IMR-90 (cell line): ENCODE measurements at regions not wholly inside any gene's neighbourhood (a gene's known extent, or its start where the extent isn't known, plus 50 kb on each side); places are given as distances from the start of the nearest gene placed in this dataset.
A peak's percentile ranks its signal among the peaks of the same experiment; 100 is the strongest.

Experiments
- ATAC-seq: fragments of 200-7000 bp; cut with Tn5 transposase; 2 replicates; pipeline ENCODE4 v1.9.1; 2020; ENCODE audit warnings: low read depth, mild to moderate bottlenecking, moderate library complexity
- BruUV-seq: library from RNA; stranded (reverse); fragments of 400-500 nt; replicated peaks from 2 replicates; lab custom pipeline; 2021; lab: Mats Ljungman, UMichigan
- CTCF ChIA-PET: fragments of 300-600 bp; formaldehyde crosslinking; extraction: SDS; loops from one replicate; lab custom pipeline; 2021; ENCODE audit warnings: antibody characterized with exemption; lab: Yijun Ruan, JAX
- POLR2A ChIA-PET: fragments of 300-600 bp; sonication (Branson Sonifier 250); formaldehyde crosslinking; loops from one replicate; lab custom pipeline; 2022; ENCODE audit warnings: antibody characterized with exemption; ENCODE audit not compliant: unreplicated experiment; lab: Charles Lee
- DNase-seq: peaks from one replicate; pipeline ENCODE4 v3.0.0; 2013
- H2AFZ ChIP-seq: replicated peaks from 2 replicates; pipeline ENCODE3; 2013; ENCODE audit warnings: low read length, mild to moderate bottlenecking; ENCODE audit not compliant: poor library complexity
- H2AK5ac ChIP-seq: 2 replicates; pipeline ENCODE4 v1.6.1; 2013; ENCODE audit warnings: low read depth, low read length, inconsistent platforms
- H2AK9ac ChIP-seq: replicated peaks from 2 replicates; pipeline ENCODE3; 2013; ENCODE audit warnings: mild to moderate bottlenecking, low read depth, low read length, moderate library complexity; ENCODE audit not compliant: poor library complexity
- H2BK120ac ChIP-seq: 2 replicates; pipeline ENCODE4 v1.6.1; 2013; ENCODE audit warnings: low read depth, low read length, inconsistent platforms
- H2BK15ac ChIP-seq: 3 replicates; pipeline ENCODE4 v1.6.1; 2013; ENCODE audit warnings: low read depth, low read length, inconsistent platforms
- H2BK20ac ChIP-seq: 2 replicates; pipeline ENCODE4 v1.6.1; 2013; ENCODE audit warnings: low read depth, mild to moderate bottlenecking, inconsistent platforms, low read length, moderate library complexity
- H2BK5ac ChIP-seq: 2 replicates; pipeline ENCODE4 v1.6.1; 2013; ENCODE audit warnings: mild to moderate bottlenecking, low read depth, low read length, inconsistent platforms; ENCODE audit not compliant: poor library complexity, severe bottlenecking
- H3K14ac ChIP-seq: replicated peaks from 2 replicates; pipeline ENCODE4 v1.6.1; 2013; ENCODE audit warnings: low read depth, low read length, inconsistent platforms
- H3K18ac ChIP-seq: 2 replicates; pipeline ENCODE4 v1.6.1; 2013; ENCODE audit warnings: low read depth, low read length, control low read depth
- H3K23ac ChIP-seq: 2 replicates; pipeline ENCODE4 v1.6.1; 2013; ENCODE audit warnings: low read depth, low read length, inconsistent platforms
- H3K27ac ChIP-seq: 2 replicates; pipeline ENCODE4 v1.5.1; 2013; ENCODE audit warnings: mild to moderate bottlenecking, control low read depth, low read length; ENCODE audit not compliant: insufficient read depth
- H3K27me3 ChIP-seq: 2 replicates; pipeline ENCODE4 v1.6.1; 2013; ENCODE audit warnings: low read length; ENCODE audit not compliant: control insufficient read depth, insufficient read depth
- H3K36me3 ChIP-seq: 2 replicates; pipeline ENCODE4 v1.6.1; 2013; ENCODE audit warnings: low read length, mixed read lengths; ENCODE audit not compliant: control insufficient read depth, insufficient read depth
- H3K4ac ChIP-seq: 2 replicates; pipeline ENCODE4 v1.6.1; 2013; ENCODE audit warnings: low read depth, low read length, inconsistent platforms
- H3K4me1 ChIP-seq: 2 replicates; pipeline ENCODE4 v1.6.1; 2013; ENCODE audit warnings: low read length, mixed read lengths; ENCODE audit not compliant: control insufficient read depth, insufficient read depth
- H3K4me2 ChIP-seq: 2 replicates; pipeline ENCODE4 v1.6.1; 2013; ENCODE audit warnings: low read depth, mild to moderate bottlenecking, control low read depth, low read length, moderate library complexity
- H3K4me3 ChIP-seq: 2 replicates; pipeline ENCODE4 v1.5.1; 2013; ENCODE audit warnings: low read depth, mild to moderate bottlenecking, control low read depth, low read length, moderate library complexity; ENCODE audit not compliant: insufficient read depth
- H3K56ac ChIP-seq: 2 replicates; pipeline ENCODE4 v1.6.1; 2013; ENCODE audit warnings: low read length, inconsistent platforms; ENCODE audit not compliant: insufficient read depth; ENCODE audit errors: extremely low read depth
- H3K79me1 ChIP-seq, 2 experiments: 2 replicates each; pipeline ENCODE4 v1.6.1; 2013; ENCODE audit warnings: low read length in 2 of 2, inconsistent platforms in 1 of 2, low read depth in 1 of 2
- H3K9ac ChIP-seq: 2 replicates; pipeline ENCODE4 v1.6.1; 2013; ENCODE audit warnings: low read depth, low read length, control low read depth
- H3K9me1 ChIP-seq: 2 replicates; pipeline ENCODE4 v1.6.1; 2013; ENCODE audit warnings: low read length, inconsistent platforms; ENCODE audit not compliant: insufficient read depth
- H3K9me3 ChIP-seq: 2 replicates; pipeline ENCODE4 v1.6.1; 2013; ENCODE audit warnings: low read length; ENCODE audit not compliant: control insufficient read depth, insufficient read depth
- H4K20me1 ChIP-seq: 2 replicates; pipeline ENCODE4 v1.6.1; 2013; ENCODE audit warnings: low read length, inconsistent platforms; ENCODE audit not compliant: insufficient read depth
- H4K5ac ChIP-seq: 2 replicates; pipeline ENCODE4 v1.6.1; 2013; ENCODE audit warnings: mild to moderate bottlenecking, low read depth, low read length, control low read depth
- H4K8ac ChIP-seq, 2 experiments: 2 replicates each; pipeline ENCODE4 v1.6.1; 2013; ENCODE audit warnings: low read depth in 2 of 2, low read length in 2 of 2, control low read depth in 1 of 2, inconsistent platforms in 1 of 2
- H4K91ac ChIP-seq: 2 replicates; pipeline ENCODE4 v1.6.1; 2013; ENCODE audit warnings: low read depth, low read length, inconsistent platforms; ENCODE audit not compliant: insufficient read depth
- FOS ChIP-seq: fragments of 150-350 bp; IDR thresholded peaks from 2 replicates; pipeline ENCODE4 v1.6.1; 2016; ENCODE audit warnings: low read depth, low read length
- MAFK ChIP-seq: IDR thresholded peaks from 2 replicates; pipeline ENCODE4 v1.6.1; 2012; ENCODE audit warnings: low read depth, low read length, improper control_type of control experiment
- NFE2L2 ChIP-seq: fragments of 150-350 bp; IDR thresholded peaks from 2 replicates; pipeline ENCODE4 v1.6.1; 2016; ENCODE audit warnings: low read depth, mild to moderate bottlenecking, low read length
- POLR2A ChIP-seq: IDR thresholded peaks from 2 replicates; pipeline ENCODE4 v1.6.1; 2012; ENCODE audit warnings: mild to moderate bottlenecking, low read depth, low read length
- RAD21 ChIP-seq: IDR thresholded peaks from 2 replicates; pipeline ENCODE4 v1.6.1; 2012; ENCODE audit warnings: low read length, improper control_type of control experiment
- WGBS, 2 experiments: methylation state at CpG; one replicate each; pipeline versions ENCODE4 v1.1.5 to v1.1.7; 2013; ENCODE audit warnings: missing lambda C conversion rate in 2 of 2; ENCODE audit not compliant: insufficient read length in 1 of 2; ENCODE audit errors: extremely low coverage in 2 of 2; 5-methylcytosine and 5-hydroxymethylcytosine counted together
- dilution Hi-C: fragments of 300-500 bp; cut with HindIII; formaldehyde crosslinking; loops from one replicate; pipeline ENCODE4 v1.14.3; 2018; ENCODE audit warnings: low sequenced_read_pairs; ENCODE audit not compliant: unreplicated experiment
- in situ Hi-C: fragments of 300-500 bp; cut with MboI; formaldehyde crosslinking; loops from 3 replicates; pipeline ENCODE4 v1.14.3; 2019; ENCODE audit warnings: low sequenced_read_pairs, inconsistent platforms, mixed read lengths
- intact Hi-C: fragments of 100-400 bp; cut with micrococcal nuclease; formaldehyde crosslinking; loops from 2 replicates; pipeline ENCODE4 v1.10.0; 2022

GRCh38 chr3:55167586-55168317, 239.9 kb upstream of the LRTM1 start:
- Histone ChIP-seq H3K14ac (peak overlapping the region; percentile 98), H2AK5ac (peak overlapping the region; percentile 73), H2BK5ac (peak overlapping the region; percentile 100), H3K9me1 (peaks cover 24% of the 10 kb centered on the region), H3K4me2 (0 out of 2 replicates have a peak overlapping the region, but pooled peaks have one; percentile 8), H3K56ac (peak overlapping the region; percentile 96; the same call in 1 of the 2 replicates), H4K91ac (peak overlapping the region; percentile 99), H3K4me3 (no peak overlapping the region), H3K4ac (peak overlapping the region; percentile 100), H3K27me3 (no peaks in the 10 kb centered on the region), H3K79me1 (peaks cover 7 to 15% of the 10 kb centered on the region in 2 experiments), H2BK15ac (peak overlapping the region; percentile 92; the same call in 2 of the 3 replicates), H2AK9ac (no peak overlapping the region), H3K18ac (peak overlapping the region; percentile 99), H3K9me3 (peaks cover 3% of the 10 kb centered on the region; the same call in 1 of the 2 replicates), H3K9ac (peak overlapping the region; percentile 43), H2BK120ac (peak overlapping the region; percentile 100), H4K20me1 (no peaks in the 10 kb centered on the region), H3K27ac (peak overlapping the region; percentile 90), H2AFZ (no peak overlapping the region), H3K36me3 (no peaks in the 10 kb centered on the region), H3K4me1 (peaks cover 38% of the 10 kb centered on the region), H4K5ac (peak overlapping the region; percentile 95), H2BK20ac (peak overlapping the region; percentile 100), H3K23ac (peak overlapping the region; percentile 98), H4K8ac (peak overlapping the region; percentile 95 to 98)
- CTCF ChIA-PET: no interaction called here
- TF ChIP-seq RAD21 (no peak), FOS (peak; percentile 69; the same call in 1 of the 2 replicates), NFE2L2 (no peak), POLR2A (0 out of 2 replicates have a peak, but pooled peaks have one; percentile 6), MAFK (peak; percentile 27)
- POLR2A ChIA-PET: interaction anchor here (0.6 to 1.4 kb wide), 5 partner anchors 18 to 319 kb away, joined by 3 to 4 read pairs (median 3); partner anchors contain the start of gene WNT5A
- dilution Hi-C loops: no loop called here
- no TSS peak for BruUV-seq
- intact Hi-C loops: loop anchor here (1.0 to 10.0 kb wide), 12 partner anchors 25 to 877 kb away; no protein-coding TSS in a partner anchor
- ATAC-seq (peak; percentile 50), DNase-seq (peak; percentile 96)
- in situ Hi-C loops: loop anchor here (5.0 to 10.0 kb wide), 4 partner anchors 215 to 557 kb away; no protein-coding TSS in a partner anchor
- WGBS, 2 experiments: 82% methylated on average over 2 of the region's 4 CpGs; no CpG with 5 or more reads in 1 of the 2 experiments
